BE2C (cell line): ENCODE measurements at regions not wholly inside any gene's neighbourhood (a gene's known extent, or its start where the extent isn't known, plus 50 kb on each side); places are given as distances from the start of the nearest gene placed in this dataset.

Experiments
- DNase-seq: peaks from one replicate; pipeline ENCODE4 v3.0.0-alpha.2; 2020
- H3K27me3 ChIP-seq: fragments of 250-450 bp; sonication (Bioruptor Pico); 2 replicates; pipeline ENCODE4 v1.5.1; 2020; ENCODE audit warnings: mild to moderate bottlenecking
- H3K36me3 ChIP-seq: fragments of 250-450 bp; sonication (Bioruptor Pico); 2 replicates; pipeline ENCODE4 v1.5.1; 2020; ENCODE audit warnings: mild to moderate bottlenecking
- H3K4me1 ChIP-seq: fragments of 250-450 bp; sonication (Bioruptor Pico); 2 replicates; pipeline ENCODE4 v1.5.1; 2020
- H3K4me3 ChIP-seq: 2 replicates; pipeline ENCODE4 v1.5.1; 2011; ENCODE audit warnings: low read depth, low read length
- H3K9me3 ChIP-seq: fragments of 250-450 bp; sonication (Bioruptor Pico); 2 replicates; pipeline ENCODE4 v1.5.1; 2020
- TF ChIP-seq, protein P1 (sequence below): IDR thresholded peaks from 2 replicates; pipeline ENCODE4 v1.5.1; 2012; ENCODE audit warnings: mild to moderate bottlenecking, low read depth, low read length

DNA sequence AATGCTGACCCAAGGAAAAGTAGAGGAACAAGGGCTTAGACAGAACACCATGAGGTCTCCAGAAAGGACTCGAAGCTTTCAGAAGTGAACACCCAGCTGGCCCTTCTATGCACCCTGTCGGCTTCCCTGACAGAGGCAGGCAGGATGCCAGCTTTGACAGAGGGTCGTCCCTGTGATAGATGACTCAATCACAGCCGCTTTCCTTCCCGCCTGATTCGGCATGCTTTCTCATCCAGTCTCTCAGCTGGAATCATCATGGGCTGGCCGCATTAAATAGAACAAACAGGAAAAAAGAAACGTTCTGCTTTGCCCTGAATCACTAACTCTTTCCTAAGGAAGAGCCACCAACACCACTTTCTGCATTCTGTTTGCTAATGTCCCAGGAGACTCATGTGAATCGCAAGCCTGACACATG is 140.3 kb upstream of the RAB12 start:
- DNase-seq, result peak; percentile 21
- H3K36me3 ChIP-seq, result no peaks in the 10 kb centered on the region
- H3K27me3 ChIP-seq, result no peaks in the 10 kb centered on the region
- TF ChIP-seq, protein P1, sequence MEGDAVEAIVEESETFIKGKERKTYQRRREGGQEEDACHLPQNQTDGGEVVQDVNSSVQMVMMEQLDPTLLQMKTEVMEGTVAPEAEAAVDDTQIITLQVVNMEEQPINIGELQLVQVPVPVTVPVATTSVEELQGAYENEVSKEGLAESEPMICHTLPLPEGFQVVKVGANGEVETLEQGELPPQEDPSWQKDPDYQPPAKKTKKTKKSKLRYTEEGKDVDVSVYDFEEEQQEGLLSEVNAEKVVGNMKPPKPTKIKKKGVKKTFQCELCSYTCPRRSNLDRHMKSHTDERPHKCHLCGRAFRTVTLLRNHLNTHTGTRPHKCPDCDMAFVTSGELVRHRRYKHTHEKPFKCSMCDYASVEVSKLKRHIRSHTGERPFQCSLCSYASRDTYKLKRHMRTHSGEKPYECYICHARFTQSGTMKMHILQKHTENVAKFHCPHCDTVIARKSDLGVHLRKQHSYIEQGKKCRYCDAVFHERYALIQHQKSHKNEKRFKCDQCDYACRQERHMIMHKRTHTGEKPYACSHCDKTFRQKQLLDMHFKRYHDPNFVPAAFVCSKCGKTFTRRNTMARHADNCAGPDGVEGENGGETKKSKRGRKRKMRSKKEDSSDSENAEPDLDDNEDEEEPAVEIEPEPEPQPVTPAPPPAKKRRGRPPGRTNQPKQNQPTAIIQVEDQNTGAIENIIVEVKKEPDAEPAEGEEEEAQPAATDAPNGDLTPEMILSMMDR, result no peak
- no peaks in the 10 kb centered on the region for H3K9me3 ChIP-seq
- H3K4me3 ChIP-seq, result no peak overlapping the region
- H3K4me1 ChIP-seq, result no peaks in the 10 kb centered on the region

DNA sequence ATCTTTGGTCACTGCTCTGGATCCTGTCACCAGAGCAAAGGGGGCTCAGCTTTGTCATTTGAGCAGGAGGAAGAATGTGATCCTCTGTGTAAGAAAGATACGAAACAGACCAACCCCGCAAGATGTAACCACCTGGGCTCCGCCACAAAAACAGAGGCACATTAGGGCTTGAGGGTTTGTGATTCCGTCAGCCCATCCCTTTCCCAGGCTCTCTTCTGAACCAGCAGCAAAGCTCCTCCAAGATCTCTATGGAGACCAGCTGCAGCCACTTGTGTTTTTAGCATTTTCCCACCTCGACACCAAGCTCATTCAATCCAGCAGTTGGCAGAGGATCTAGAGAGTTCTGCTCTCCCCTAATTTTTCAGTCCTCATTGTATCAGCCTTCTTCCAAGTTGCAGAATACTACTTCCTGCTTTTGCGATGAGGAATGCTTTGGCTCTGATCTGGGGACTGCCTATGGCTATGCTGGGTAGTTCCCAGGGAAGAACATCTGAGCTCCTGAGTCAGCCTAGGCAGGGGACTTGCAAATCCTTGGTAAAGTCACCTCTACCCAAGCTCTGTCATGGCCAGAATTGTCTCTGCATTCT is 139.6 kb upstream of the RAB12 start:
- Histone ChIP-seq H3K27me3 (no peaks in the 10 kb centered on the region), H3K9me3 (no peaks in the 10 kb centered on the region), H3K4me3 (no peak overlapping the region), H3K4me1 (no peaks in the 10 kb centered on the region), H3K36me3 (no peaks in the 10 kb centered on the region)
- no peak for DNase-seq
- TF ChIP-seq, protein P1, result no peak

DNA sequence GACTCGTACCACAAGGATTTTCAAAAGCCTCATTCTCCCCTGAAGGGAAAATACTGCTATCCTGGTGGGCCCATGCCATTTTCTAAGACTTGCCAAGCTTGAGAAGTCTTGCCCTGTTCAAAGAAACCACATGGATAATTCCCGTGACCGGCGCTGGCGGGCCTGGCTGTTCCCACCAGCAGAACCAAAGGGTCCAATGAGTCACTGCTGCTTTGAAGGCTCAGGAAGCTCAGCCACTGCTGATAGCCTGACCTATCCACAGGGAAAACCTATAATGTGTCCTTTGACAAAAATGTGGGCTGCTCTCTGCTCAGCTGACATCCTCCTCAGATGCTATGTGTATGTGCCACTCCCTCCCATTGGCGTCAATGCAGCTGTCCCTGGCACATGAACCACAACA is 137.9 kb upstream of the RAB12 start:
- H3K4me1 ChIP-seq, result no peaks in the 10 kb centered on the region
- no peak overlapping the region for H3K4me3 ChIP-seq
- no peak for DNase-seq
- TF ChIP-seq, protein P1, result no peak
- H3K9me3 ChIP-seq, result no peaks in the 10 kb centered on the region
- H3K36me3 ChIP-seq, result no peaks in the 10 kb centered on the region
- H3K27me3 ChIP-seq, result no peaks in the 10 kb centered on the region

DNA sequence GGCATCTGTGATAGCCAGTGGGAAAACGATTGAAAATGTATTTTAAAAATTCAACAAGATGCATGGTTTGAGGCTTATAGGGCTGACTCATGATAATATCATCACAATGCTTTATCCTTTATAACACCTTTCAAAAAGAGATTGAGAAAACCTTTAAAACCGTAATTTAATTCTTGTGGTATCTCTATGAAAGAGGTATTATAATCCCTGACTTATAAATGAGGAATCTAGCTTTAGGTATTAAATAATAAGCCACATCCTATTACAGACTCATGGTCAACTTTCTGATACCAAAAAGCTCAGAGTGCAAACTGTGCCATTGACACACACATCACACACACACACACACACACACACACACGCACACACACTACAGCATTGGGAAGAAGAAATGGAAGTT is 134.6 kb upstream of the RAB12 start:
- no peak for DNase-seq
- H3K27me3 ChIP-seq, result no peaks in the 10 kb centered on the region
- TF ChIP-seq, protein P1, result no peak

DNA sequence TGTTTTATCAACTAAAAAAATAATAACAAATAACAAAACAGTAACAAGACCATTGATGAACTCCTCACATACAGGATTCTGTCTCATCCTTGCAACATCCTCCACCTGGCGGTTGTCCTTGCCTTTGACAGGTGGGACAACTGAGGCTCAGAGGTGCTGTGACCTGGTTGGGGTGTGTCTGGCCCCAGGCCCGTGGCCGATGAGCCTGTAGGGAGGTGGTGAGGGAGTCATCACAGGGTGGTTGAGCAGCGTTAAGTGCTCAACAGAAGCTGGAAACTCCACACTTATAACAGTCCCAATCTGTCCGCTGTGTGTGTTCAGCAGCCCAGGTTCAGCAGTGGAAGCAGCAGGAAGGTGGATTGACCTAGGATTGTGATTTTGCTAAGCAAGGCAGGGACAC is 131.6 kb upstream of the RAB12 start:
- Histone ChIP-seq H3K4me1 (no peaks in the 10 kb centered on the region), H3K36me3 (no peaks in the 10 kb centered on the region), H3K4me3 (no peak overlapping the region), H3K27me3 (no peaks in the 10 kb centered on the region), H3K9me3 (no peaks in the 10 kb centered on the region)
- no peak for DNase-seq
- TF ChIP-seq, protein P1, result no peak

More for the DNA sequence above, 134.6 kb upstream of the RAB12 start:
- Histone ChIP-seq H3K9me3 (no peaks in the 10 kb centered on the region), H3K4me1 (no peaks in the 10 kb centered on the region), H3K36me3 (no peaks in the 10 kb centered on the region), H3K4me3 (no peak overlapping the region)

DNA sequence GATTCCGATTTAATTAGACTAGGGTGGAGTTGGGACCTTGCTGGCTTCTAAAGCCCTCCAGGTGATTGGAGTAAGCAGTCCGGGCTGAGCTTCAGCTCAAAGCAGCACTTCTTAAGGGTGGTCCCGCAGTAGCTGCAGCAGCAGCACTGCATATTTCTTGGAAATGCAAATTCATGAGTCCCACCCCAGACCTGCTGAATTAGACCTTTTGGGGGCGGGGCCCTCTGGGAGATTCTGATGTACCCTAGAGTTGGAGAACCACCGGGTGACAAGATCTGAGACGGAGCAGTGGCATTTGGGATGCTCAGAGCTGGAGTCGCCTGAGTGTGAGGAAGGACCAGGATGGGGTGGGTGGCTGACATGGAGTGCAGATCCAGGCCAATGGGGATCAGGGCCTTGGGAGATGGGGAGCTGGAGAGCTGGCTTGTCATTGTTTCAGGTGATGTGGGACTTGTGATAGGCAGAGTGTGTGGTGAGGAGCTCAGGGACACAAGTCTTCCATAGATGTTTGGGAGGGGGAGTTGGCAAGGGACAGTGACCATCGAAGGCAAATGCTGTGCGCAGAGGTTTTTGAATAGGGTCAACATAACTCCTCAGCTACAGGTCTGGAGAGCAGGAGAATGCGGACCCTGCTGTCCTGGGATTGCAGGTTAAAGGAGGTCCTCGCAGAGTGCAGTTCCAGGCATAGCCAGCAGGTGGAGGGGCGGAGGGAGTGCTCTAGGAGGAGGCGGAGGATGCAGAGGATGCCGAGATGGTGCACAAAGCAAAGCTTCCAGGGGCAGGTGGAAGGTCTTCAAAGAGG is 130.9 kb upstream of the RAB12 start:
- H3K36me3 ChIP-seq, result no peaks in the 10 kb centered on the region
- no peak overlapping the region for H3K4me3 ChIP-seq
- DNase-seq, result peak; percentile 68
- no peaks in the 10 kb centered on the region for H3K4me1 ChIP-seq
- TF ChIP-seq, protein P1, result peak; percentile 69
- no peaks in the 10 kb centered on the region for H3K9me3 ChIP-seq
- no peaks in the 10 kb centered on the region for H3K27me3 ChIP-seq
